Colonic mucosa (tissue), 4 donors: ENCODE measurements at regions not wholly inside any gene's neighbourhood (a gene's known extent, or its start where the extent isn't known, plus 50 kb on each side); places are given as distances from the start of the nearest gene placed in this dataset.

Experiments used
- DNase-seq: peaks from one replicate; pipeline ENCODE4 v3.0.0-alpha.2; 2020
- H3K27ac ChIP-seq: fragments of 200-600 bp; one replicate; pipeline ENCODE4 v1.8.0; 2021
- H3K27me3 ChIP-seq: fragments of 200-600 bp; one replicate; pipeline ENCODE4 v1.8.0; 2021
- H3K36me3 ChIP-seq: fragments of 200-600 bp; one replicate; pipeline ENCODE4 v1.8.0; 2021
- H3K4me1 ChIP-seq: fragments of 200-600 bp; one replicate; pipeline ENCODE4 v1.8.0; 2021; ENCODE audit warnings: mild to moderate bottlenecking
- H3K4me3 ChIP-seq: fragments of 200-600 bp; one replicate; pipeline ENCODE4 v1.8.0; 2021
- H3K9ac ChIP-seq, 2 donors: one replicate each; pipeline ENCODE4 v1.7.0; 2013; ENCODE audit warnings: control low read depth in 2 of 2, low read depth in 2 of 2, low read length in 2 of 2
- H3K9me3 ChIP-seq: fragments of 200-600 bp; one replicate; pipeline ENCODE4 v1.8.0; 2021
- CTCF ChIP-seq: fragments of 200-600 bp; IDR thresholded peaks from one replicate; pipeline ENCODE4 v1.8.0; 2022; ENCODE audit warnings: antibody characterized with exemption, mild to moderate bottlenecking
- intact Hi-C: fragments of 100-400 bp; cut with DNase I; formaldehyde crosslinking; loops from one replicate; pipeline ENCODE4 v1.14.1; 2022
- donor health status: healthy.
- donor health status: DM: no; HTN: no; CAD: no.
- donor health status: DM: no; HTN: no; CAD: no.

- Histone ChIP-seq H3K4me1 (no peaks in the 10 kb centered on the region), H3K9me3 (no peaks in the 10 kb centered on the region), H3K4me3 (no peak overlapping the region), H3K27me3 (no peaks in the 10 kb centered on the region), H3K27ac (no peak overlapping the region), H3K36me3 (no peaks in the 10 kb centered on the region), H3K9ac (no peak overlapping the region)
- intact Hi-C loops: no loop called here
- no peak for DNase-seq
- TF ChIP-seq CTCF: no peak
Measured at GRCh38 chr5:57549566-57549965, 67.0 kb upstream of the ACTBL2 start.

- TF ChIP-seq CTCF: no peak
- intact Hi-C loops: no loop called here
- no peak overlapping the region for H3K4me3 ChIP-seq
- H3K27me3 ChIP-seq: no peaks in the 10 kb centered on the region
- DNase-seq: no peak
- no peak overlapping the region for H3K27ac ChIP-seq
- H3K9me3 ChIP-seq: no peaks in the 10 kb centered on the region
- H3K36me3 ChIP-seq: no peaks in the 10 kb centered on the region
- H3K4me1 ChIP-seq: no peaks in the 10 kb centered on the region
- H3K9ac ChIP-seq: no peak overlapping the region
Measured at GRCh38 chr5:57540823-57541222, 58.2 kb upstream of the ACTBL2 start.

GRCh38 chr5:57539281-57539701 is 56.7 kb upstream of the ACTBL2 start:
- no peaks in the 10 kb centered on the region for H3K36me3 ChIP-seq
- TF ChIP-seq CTCF: no peak
- intact Hi-C loops: no loop called here
- no peak overlapping the region for H3K9ac ChIP-seq
- H3K4me1 ChIP-seq: no peaks in the 10 kb centered on the region
- no peak for DNase-seq
- H3K4me3 ChIP-seq: no peak overlapping the region
- H3K27ac ChIP-seq: no peak overlapping the region
- H3K27me3 ChIP-seq: no peaks in the 10 kb centered on the region
- H3K9me3 ChIP-seq: no peaks in the 10 kb centered on the region

- no peak for DNase-seq
- Histone ChIP-seq H3K9ac (no peak overlapping the region), H3K4me3 (no peak overlapping the region), H3K27ac (no peak overlapping the region), H3K9me3 (no peaks in the 10 kb centered on the region), H3K27me3 (no peaks in the 10 kb centered on the region), H3K4me1 (no peaks in the 10 kb centered on the region), H3K36me3 (no peaks in the 10 kb centered on the region)
- TF ChIP-seq CTCF: no peak
- intact Hi-C loops: no loop called here
Measured at GRCh38 chr5:57538341-57538955, 55.8 kb upstream of the ACTBL2 start.

- H3K4me3 ChIP-seq: no peak overlapping the region
- H3K27ac ChIP-seq: no peak overlapping the region
- intact Hi-C loops: no loop called here
- H3K9me3 ChIP-seq: no peaks in the 10 kb centered on the region
- TF ChIP-seq CTCF: no peak
- no peaks in the 10 kb centered on the region for H3K36me3 ChIP-seq
- no peak overlapping the region for H3K9ac ChIP-seq
- no peaks in the 10 kb centered on the region for H3K27me3 ChIP-seq
- H3K4me1 ChIP-seq: no peaks in the 10 kb centered on the region
- DNase-seq: no peak
Measured at GRCh38 chr5:57537811-57538210, 55.2 kb upstream of the ACTBL2 start.
